HG02938 (cell line): ENCODE measurements at regions not wholly inside any gene's neighbourhood (a gene's known extent, or its start where the extent isn't known, plus 50 kb on each side); places are given as distances from the start of the nearest gene placed in this dataset.

ENCODE experiments used
- ATAC-seq: cut with Tn5 transposase; IDR thresholded peaks from one replicate; pipeline ENCODE4 v1.9.1; 2021; ENCODE audit warnings: mild to moderate bottlenecking, moderate library complexity; ENCODE audit not compliant: unreplicated experiment

GRCh38 chrX:110408949-110409588 is 50.4 kb downstream of the RTL9 start:
- ATAC-seq, result no peak

- ATAC-seq, result no peak
These were observed 51.3 kb downstream of the RTL9 start for GRCh38 chrX:110409925-110410324.

- no peak for ATAC-seq
These were observed 52.0 kb downstream of the RTL9 start for GRCh38 chrX:110410603-110411002.

GRCh38 chrX:110412971-110413726 is 54.5 kb downstream of the RTL9 start:
- ATAC-seq, result peak; percentile 84

- no peak for ATAC-seq
These were observed 55.1 kb downstream of the RTL9 start for GRCh38 chrX:110413727-110414124.

GRCh38 chrX:110414273-110414672 is 55.6 kb downstream of the RTL9 start:
- no peak for ATAC-seq

- ATAC-seq, result peak; percentile 62
These were observed 56.2 kb downstream of the RTL9 start for GRCh38 chrX:110414679-110415439.

GRCh38 chrX:110415440-110416170 is 57.0 kb downstream of the RTL9 start:
- no peak for ATAC-seq

GRCh38 chrX:110417128-110417527 is 58.5 kb downstream of the RTL9 start:
- ATAC-seq, result no peak

- ATAC-seq, result no peak
These were observed 59.9 kb downstream of the RTL9 start for GRCh38 chrX:110418316-110419235.

- no peak for ATAC-seq
These were observed 60.9 kb downstream of the RTL9 start for GRCh38 chrX:110419512-110419911.

GRCh38 chrX:110420771-110421499 is 62.3 kb downstream of the RTL9 start:
- ATAC-seq, result no peak

- no peak for ATAC-seq
These were observed 63.1 kb downstream of the RTL9 start for GRCh38 chrX:110421500-110422455.

GRCh38 chrX:110425222-110426154 is 66.8 kb downstream of the RTL9 start:
- ATAC-seq, result no peak

- no peak for ATAC-seq
These were observed 67.5 kb downstream of the RTL9 start for GRCh38 chrX:110426155-110426504.

GRCh38 chrX:110427076-110427475 is 68.4 kb downstream of the RTL9 start:
- no peak for ATAC-seq

GRCh38 chrX:110428144-110428543 is 69.5 kb downstream of the RTL9 start:
- no peak for ATAC-seq
